Left lung (tissue), 4 donors: ENCODE measurements at regions not wholly inside any gene's neighbourhood (a gene's known extent, or its start where the extent isn't known, plus 50 kb on each side); places are given as distances from the start of the nearest gene placed in this dataset.

Experiments used
- ATAC-seq: fragments of 200-7000 bp; cut with Tn5 transposase; one replicate; pipeline ENCODE4 v1.9.1; 2020; ENCODE audit warnings: moderate library complexity
- DNase-seq, 4 donors: peaks; one replicate each; pipeline ENCODE4 v3.0.0-alpha.2; 2013 to 2020
- H3K27ac ChIP-seq, 2 donors: fragments of 200-600 bp; sonication (generic) in 1 of 2; one replicate each; pipeline versions ENCODE4 v1.5.0 to v1.8.0; 2020 to 2021
- H3K27me3 ChIP-seq, 2 donors: fragments of 200-600 bp; sonication (generic) in 1 of 2; one replicate each; pipeline versions ENCODE4 v1.5.0 to v1.8.0; 2020 to 2021
- H3K36me3 ChIP-seq, 2 donors: fragments of 200-600 bp; sonication (generic) in 1 of 2; one replicate each; pipeline versions ENCODE4 v1.5.0 to v1.8.0; 2020 to 2021
- H3K4me1 ChIP-seq, 2 donors: fragments of 200-600 bp; one replicate each; pipeline ENCODE4 v1.8.0; 2021
- H3K4me3 ChIP-seq, 2 donors: fragments of 200-600 bp; sonication (generic) in 1 of 2; one replicate each; pipeline versions ENCODE4 v1.5.0 to v1.8.0; 2020 to 2021; ENCODE audit warnings: mild to moderate bottlenecking in 1 of 2
- H3K9me3 ChIP-seq, 2 donors: fragments of 200-600 bp; sonication (generic) in 1 of 2; one replicate each; pipeline versions ENCODE4 v1.5.0 to v1.8.0; 2020 to 2021
- intact Hi-C, 2 donors: fragments of 100-400 bp; cut with DNase I; formaldehyde crosslinking; loops; one replicate each; pipeline versions ENCODE4 v1.11.2 to v1.14.2; 2022
- TF ChIP-seq, protein P1 (sequence below), 2 donors: fragments of 200-600 bp; sonication (generic) in 1 of 2; IDR thresholded peaks; one replicate each; pipeline versions ENCODE4 v1.5.0 to v1.8.0; 2021; ENCODE audit warnings: antibody characterized with exemption in 2 of 2
- donor health status: DM: no; HTN: yes; CAD: no.
- donor health status: DM: no; HTN: no; CAD: no.

DNA sequence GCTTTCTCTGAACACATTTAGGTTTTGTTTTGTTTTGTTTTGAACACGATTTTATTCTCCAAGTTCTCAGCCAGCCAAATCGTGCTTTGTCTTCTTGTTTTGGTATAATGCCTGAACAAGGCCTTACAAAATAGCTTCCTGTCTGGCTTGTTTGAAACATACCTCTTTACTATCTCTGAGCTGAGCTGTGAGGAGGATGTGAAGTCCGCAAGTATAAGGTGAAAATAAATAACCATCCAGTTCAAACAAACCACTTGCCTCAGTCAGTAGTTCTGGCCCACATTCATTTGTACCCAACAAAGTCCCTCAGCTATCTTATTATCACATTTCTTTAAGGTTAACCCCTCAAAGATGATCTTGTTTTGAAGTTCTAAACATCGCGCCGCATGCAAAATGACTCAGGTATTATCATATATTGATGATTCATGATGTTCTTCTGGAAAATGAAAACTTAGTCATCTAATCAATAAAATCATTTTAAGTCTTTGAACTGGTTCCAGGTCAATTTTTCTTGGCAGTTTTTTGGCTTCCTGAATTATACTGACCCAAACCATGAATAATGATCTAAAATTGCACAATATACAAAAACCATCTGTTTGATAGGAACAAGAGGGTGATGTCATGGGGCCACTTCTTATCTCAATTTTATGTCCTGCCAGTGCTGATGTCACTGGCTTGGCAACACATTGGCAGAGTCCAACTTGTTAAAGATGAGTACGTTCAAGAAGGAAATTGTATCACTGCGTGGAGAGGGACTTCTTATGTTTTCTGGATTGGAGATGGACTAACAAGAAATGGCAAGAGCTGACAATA, 694.3 kb downstream of the KCNJ2 start:
- ATAC-seq: no peak
- H3K36me3 ChIP-seq: no peaks in the 10 kb centered on the region
- no peaks in the 10 kb centered on the region for H3K27me3 ChIP-seq
- H3K27ac ChIP-seq: no peak overlapping the region
- peaks cover 0 to 11% of the 10 kb centered on the region in 2 donors for H3K9me3 ChIP-seq
- DNase-seq: no peak
- no peaks in the 10 kb centered on the region for H3K4me1 ChIP-seq
- intact Hi-C loops: no loop called here
- H3K4me3 ChIP-seq: no peak overlapping the region
- TF ChIP-seq, protein P1, sequence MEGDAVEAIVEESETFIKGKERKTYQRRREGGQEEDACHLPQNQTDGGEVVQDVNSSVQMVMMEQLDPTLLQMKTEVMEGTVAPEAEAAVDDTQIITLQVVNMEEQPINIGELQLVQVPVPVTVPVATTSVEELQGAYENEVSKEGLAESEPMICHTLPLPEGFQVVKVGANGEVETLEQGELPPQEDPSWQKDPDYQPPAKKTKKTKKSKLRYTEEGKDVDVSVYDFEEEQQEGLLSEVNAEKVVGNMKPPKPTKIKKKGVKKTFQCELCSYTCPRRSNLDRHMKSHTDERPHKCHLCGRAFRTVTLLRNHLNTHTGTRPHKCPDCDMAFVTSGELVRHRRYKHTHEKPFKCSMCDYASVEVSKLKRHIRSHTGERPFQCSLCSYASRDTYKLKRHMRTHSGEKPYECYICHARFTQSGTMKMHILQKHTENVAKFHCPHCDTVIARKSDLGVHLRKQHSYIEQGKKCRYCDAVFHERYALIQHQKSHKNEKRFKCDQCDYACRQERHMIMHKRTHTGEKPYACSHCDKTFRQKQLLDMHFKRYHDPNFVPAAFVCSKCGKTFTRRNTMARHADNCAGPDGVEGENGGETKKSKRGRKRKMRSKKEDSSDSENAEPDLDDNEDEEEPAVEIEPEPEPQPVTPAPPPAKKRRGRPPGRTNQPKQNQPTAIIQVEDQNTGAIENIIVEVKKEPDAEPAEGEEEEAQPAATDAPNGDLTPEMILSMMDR (IDR thresholded peaks at IDR 0.05): no peak

DNA sequence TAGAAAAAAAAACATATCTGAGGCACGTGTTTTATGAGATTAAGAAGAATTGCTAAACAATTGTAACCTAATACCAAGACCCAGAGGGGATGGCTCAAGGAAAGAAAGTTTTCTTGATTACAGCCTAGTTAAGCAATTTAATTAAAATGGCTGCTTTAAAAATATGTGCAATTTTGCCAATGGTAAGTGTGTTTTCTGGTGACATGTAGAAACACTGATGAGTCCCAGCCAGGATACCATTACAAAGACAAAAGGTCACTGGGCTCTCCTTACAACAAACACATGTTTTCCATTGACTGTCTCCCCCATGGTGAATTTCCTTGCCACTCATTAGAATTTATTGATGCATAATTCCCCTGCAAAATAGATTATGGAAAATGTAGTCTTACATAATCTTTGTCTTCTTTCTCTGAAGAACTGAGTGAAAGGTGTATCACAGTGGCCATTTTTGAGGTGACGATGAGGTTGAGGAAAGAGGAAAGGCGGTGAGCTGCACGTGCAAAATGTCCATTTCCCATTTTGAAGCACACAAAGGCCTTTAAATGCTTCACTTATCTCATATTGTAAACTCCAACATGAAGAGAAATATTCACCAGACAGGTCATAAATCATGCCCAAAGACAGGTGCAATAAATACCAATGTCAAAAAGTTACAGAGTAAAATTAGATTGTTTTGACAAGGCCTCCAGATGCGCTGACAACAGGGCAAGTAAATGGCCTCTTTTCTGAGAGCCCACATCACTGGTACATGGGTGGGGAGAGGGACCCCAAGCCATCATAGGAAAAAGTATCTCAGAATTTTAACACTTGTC, 696.9 kb downstream of the KCNJ2 start:
- H3K36me3 ChIP-seq: no peaks in the 10 kb centered on the region
- no peak for DNase-seq
- no peak overlapping the region for H3K4me3 ChIP-seq
- intact Hi-C loops: no loop called here
- H3K9me3 ChIP-seq: peaks cover 0 to 8% of the 10 kb centered on the region in 2 donors
- no peak for ATAC-seq
- TF ChIP-seq, protein P1 (IDR thresholded peaks at IDR 0.05): no peak
- no peaks in the 10 kb centered on the region for H3K27me3 ChIP-seq
- H3K27ac ChIP-seq: no peak overlapping the region
- H3K4me1 ChIP-seq: no peaks in the 10 kb centered on the region

DNA sequence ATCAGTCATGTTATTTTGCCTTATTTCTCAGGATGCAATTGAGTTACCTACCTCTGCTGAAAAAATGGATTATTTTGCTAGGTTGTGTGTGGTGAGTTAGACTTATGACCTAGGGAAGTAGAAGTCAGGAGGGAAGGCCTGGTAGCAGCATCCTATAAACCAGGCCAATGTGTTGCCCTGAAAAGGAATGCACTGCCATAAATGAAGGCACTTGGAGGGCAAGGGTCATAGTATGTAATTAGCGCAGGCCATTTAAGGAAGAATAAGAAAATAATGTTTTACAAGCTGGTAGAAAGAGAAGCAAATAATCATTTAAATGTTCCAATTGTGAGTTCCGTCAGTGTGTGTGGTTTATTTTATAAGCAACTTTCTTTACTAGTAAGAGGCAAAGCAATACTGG, 698.8 kb downstream of the KCNJ2 start:
- DNase-seq: no peak
- TF ChIP-seq, protein P1 (IDR thresholded peaks at IDR 0.05): no peak
- intact Hi-C loops: no loop called here
- ATAC-seq: no peak
- Histone ChIP-seq H3K4me1 (no peaks in the 10 kb centered on the region), H3K4me3 (no peak overlapping the region), H3K9me3 (no peaks in the 10 kb centered on the region), H3K27me3 (no peaks in the 10 kb centered on the region), H3K27ac (no peak overlapping the region), H3K36me3 (no peaks in the 10 kb centered on the region)

DNA sequence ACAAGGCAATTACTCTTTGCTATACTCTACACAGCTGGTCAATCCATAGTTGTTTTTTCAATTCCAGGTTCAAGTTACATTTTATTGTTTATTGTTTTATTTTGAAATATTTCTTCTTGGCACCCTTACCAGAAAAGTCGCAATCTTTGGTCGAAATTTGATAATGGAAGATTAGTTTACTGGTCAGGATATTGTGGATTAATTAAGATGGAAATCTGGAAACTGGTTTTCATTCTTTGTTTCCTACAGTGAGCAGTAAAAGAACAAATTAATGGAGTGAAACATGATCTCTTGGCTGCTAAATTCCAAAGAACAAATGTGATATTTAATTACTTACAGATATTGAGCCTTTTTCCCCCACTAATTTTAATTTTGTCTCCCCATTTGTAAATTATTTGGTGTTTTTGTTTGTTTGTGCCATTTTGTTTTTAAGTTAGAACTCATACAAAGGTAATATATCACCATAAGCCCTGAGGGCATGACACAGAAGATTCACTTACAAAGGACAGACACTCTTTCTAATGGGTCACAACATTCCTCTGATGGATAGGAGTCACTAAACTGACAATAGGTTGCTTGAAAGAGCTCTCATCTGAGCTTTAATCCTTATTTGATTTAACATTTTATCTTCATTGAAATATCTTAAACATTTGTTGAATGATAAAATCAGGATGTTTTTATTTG, 700.2 kb downstream of the KCNJ2 start:
- Histone ChIP-seq H3K36me3 (no peaks in the 10 kb centered on the region), H3K27me3 (no peaks in the 10 kb centered on the region), H3K9me3 (peaks cover 0 to 2% of the 10 kb centered on the region in 2 donors), H3K27ac (no peak overlapping the region), H3K4me1 (no peaks in the 10 kb centered on the region), H3K4me3 (no peak overlapping the region)
- TF ChIP-seq, protein P1 (IDR thresholded peaks at IDR 0.05): no peak
- ATAC-seq (no peak), DNase-seq (no peak)
- intact Hi-C loops: no loop called here
